Stimulated activated CD4-positive, alpha-beta T cell treated with anti-CD3 and anti-CD28 coated beads, Interleukin-12 subunit alpha, Interleukin-12 subunit beta, amount 100 ng/mL, for 48 hours (primary cell): ENCODE measurements at regions not wholly inside any gene's neighbourhood (a gene's known extent, or its start where the extent isn't known, plus 50 kb on each side); places are given as distances from the start of the nearest gene placed in this dataset.

Experiments used
- DNase-seq, 3 donors: peaks; one replicate each; pipeline ENCODE4 v3.0.0-alpha.2; 2020; ENCODE audit warnings: low read depth in 2 of 3, low spot score in 1 of 3

DNA sequence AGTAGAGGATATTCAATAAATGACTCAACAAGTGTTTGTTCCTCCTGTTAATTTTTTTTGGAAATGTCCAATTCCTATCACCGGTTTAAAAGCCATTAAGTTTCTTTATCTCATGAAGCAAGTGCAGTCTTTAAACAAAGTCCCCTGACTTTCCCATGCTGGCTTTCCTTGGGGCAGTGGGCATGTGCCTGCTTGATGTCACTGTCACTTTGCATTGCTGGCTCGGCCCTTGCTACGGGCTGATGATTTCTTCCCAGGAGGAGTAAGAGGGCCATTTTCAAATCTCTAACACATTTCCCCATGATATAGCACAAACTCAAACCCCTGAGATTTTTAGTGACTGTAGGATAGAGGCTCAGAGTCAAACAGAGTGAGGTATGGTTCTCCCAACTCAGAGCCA is 275.8 kb upstream of the TENM3 start:
- no peak for DNase-seq

DNA sequence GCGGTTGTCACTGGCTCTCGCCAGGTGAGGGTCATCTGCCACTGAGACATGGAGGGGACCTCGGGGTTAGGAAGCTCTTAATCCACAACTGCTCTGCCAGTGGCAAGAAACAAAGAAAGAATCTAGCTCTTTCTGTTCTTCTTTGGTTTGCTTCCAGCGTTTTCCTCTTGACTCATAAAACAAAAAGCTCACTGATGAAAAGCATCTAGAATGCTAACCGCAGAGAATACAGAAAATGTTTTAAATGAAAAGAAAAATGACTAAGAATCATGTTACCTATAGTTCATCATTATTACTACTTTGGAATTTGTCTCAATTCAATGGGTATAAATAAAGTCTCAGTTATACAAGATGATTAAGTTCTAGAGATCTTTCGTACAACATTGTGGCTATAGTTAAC is 274.8 kb upstream of the TENM3 start:
- no peak for DNase-seq

DNA sequence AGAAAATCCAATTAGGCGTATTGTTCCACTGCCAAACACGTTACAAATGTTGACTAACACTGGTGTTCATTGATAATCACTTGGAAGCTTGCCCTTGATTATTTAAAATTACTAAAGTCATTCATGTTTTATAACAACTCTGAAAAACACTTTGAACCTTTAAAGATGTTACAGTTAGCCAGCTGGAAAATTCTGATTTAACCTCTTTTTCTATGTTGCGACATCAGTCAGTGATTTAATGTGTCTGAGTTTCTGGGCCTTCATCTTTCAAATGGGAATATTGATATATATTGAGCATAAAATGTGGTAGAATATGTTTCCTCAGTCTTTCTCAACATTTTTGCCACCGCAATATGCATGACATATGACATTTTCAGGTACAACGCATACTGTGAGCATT is 274.1 kb upstream of the TENM3 start:
- no peak for DNase-seq

DNA sequence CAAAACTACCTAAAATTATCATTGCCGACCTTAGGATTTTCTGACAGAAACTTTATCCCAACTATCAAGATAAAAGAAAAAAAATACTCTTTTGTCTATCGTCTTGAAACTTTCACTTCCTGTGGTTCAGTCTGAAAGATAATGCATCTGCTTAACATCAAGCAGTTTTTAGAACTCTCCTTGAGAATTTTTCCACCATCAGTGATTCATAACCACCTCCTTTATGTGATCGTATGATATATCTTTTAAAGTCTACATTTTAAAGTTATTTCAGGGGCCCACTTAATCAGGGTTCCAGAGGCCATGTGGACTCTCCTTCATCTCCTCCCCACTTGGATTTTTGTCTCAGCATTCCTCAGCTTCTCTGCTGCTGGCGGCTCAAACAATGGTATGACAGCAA is 272.8 kb upstream of the TENM3 start:
- DNase-seq = no peak

DNA sequence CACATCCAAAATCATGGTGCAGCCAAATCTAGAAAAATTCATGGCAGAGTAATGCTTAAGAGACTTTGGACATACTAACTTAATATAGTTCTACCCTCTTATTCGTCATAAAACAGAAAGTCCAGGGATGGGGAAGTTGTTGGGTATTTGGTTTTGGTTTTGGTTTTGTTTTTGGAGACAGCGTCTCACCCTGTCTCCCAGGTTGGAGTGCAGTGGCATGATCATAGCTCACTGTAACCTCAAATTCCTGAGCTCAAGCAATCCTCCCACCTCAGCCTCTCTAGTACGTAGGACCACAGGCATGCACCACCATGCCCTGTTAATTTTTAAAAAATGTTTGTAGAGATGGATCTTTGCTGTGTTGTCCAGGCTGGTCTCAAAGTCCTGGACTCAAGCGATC is 271.8 kb upstream of the TENM3 start:
- no peak for DNase-seq

DNA sequence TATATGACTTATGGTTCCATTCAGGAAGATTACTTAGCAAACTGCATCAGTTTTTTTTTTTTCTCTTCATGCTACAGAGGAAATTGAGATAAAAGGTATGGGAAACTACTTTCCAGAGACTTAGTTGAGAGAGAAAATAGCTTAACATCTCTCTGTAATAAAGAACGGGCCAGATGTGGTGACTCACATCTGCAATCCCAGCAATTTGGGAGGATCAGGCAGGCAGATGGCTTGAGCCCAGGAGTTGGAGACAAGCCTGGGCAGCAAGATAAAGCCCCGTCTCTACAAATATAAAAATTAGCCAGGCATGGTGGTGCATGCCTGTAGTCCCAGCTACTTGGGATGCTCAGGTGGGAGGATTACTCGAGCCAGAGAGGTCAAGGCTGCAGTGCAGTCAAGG is 271.2 kb upstream of the TENM3 start:
- DNase-seq = no peak

DNA sequence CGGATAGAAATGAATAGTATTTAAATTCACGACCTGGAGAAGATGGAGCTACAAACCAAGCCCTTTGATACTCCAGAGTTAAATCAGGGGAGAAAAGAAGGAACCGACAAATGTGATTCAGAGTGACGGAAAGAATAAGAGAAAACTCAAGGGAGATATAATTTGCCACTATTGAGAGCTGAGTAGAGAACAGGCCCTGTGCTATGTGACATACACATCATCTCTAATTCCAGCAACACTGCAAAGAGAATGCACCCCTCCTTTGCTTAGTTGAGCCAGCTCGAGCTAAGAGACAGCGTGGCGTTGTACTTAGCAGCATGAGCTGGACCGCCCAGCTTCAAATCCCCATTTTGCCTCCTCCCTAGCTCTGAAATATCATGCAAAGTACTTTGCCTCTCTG is 266.4 kb upstream of the TENM3 start:
- no peak for DNase-seq

DNA sequence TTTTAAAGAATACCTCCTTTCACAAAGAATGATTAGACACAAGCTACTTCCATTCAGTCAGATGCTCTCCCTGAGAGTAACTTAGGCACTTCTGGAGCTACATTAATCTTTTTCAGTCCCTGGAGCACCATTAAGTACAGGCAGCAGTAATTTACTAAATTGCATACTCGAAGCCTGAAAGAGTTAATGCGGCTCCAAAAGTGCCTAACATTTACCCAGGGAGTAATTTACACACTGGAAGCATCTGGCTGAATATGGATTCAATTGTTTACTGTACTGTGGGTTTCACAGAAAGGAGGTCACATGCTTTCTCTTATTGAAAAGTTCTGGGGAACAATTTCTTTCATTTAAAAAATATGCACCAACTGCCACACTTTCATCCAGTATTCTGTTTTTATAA is 260.8 kb upstream of the TENM3 start:
- DNase-seq = no peak

DNA sequence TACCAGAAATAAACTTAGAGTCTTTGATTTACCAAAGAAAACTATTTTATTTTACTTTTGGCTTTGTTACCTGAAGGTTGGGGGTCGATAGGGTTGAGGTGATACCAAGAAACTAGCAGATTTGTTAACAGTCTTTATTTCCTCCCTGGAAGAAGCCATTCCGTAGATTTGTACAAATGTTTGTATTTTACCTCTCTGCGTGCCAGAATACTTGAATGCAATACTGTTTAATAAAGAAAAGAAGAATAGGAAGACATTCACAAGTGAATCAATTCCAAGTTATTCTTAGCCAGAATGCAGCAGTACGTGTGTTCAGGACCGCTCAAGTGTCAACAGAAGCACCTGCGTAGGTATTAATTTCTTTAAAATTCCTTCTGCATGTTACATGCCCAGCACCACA is 260.3 kb upstream of the TENM3 start:
- DNase-seq = no peak

DNA sequence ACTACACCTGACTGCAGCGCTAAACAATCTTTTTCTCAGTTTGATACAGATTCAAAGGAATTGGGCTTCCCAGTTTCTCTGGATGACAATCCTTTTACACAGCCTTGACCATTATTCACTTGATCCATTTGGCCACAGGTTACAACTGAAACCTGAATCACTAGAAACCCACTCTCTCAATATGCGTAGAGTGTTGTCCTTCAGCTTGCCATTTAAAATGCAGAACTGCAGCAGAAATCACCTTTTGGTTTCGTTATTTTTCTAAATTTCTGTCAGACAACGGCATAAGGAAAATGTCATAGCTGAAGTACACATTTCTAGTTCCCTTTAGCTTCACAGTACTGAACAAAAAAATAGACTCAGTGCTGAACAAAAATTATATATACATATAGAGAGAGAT is 255.8 kb upstream of the TENM3 start:
- DNase-seq = no peak

DNA sequence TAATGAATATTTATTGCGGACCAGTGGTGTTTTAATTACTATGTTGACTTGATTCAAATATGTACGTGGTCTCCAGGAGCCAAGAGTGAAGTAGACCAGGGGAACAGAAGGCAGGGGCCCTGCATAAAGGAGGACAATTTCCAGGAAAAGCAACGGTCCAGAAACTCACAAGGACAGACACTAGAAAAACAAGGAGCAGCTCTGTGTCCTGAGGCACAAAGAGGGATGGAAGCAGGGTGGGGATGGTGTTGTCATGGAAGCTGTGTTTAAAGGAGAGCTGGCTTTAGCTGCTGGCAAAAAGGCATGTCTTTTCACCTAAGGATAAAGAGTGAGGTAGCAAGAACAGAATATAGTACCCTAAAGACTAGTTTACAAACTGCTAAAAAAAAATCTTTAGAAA is 254.1 kb upstream of the TENM3 start:
- DNase-seq = no peak

DNA sequence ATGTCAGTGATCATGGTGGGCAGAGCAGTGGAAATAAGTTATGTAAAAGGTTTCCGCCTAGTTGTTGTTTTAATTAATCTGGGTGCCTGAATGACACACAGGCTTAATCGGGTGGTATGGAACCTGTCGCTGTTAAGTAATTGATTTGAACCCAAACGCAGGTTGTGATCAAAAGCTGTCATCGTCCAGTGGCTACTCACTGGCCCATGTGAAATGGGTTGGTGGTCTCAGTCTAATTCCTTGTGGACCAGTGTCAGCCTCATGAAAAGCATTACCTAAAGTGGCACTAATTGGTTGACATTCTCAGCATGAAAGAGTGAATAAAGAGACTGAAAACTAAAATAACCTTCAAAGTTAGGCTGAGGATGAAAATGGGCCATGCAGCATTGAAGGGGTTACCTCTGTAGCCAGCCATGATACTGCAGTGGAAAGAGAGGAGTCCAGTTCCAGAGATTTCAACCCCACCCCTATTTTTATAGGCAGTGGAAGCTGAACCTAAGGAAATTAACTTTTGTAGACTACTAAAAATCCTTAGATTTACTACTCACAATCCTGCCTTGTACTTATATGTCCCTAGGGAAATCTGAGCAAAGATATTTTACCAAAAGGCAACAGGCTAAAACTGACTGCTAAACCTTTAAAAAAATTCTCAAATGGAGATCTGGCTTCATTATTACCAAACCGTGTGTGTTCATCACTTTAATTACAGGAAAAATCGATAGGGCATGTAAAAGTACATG is 251.7 kb upstream of the TENM3 start:
- DNase-seq = no peak

DNA sequence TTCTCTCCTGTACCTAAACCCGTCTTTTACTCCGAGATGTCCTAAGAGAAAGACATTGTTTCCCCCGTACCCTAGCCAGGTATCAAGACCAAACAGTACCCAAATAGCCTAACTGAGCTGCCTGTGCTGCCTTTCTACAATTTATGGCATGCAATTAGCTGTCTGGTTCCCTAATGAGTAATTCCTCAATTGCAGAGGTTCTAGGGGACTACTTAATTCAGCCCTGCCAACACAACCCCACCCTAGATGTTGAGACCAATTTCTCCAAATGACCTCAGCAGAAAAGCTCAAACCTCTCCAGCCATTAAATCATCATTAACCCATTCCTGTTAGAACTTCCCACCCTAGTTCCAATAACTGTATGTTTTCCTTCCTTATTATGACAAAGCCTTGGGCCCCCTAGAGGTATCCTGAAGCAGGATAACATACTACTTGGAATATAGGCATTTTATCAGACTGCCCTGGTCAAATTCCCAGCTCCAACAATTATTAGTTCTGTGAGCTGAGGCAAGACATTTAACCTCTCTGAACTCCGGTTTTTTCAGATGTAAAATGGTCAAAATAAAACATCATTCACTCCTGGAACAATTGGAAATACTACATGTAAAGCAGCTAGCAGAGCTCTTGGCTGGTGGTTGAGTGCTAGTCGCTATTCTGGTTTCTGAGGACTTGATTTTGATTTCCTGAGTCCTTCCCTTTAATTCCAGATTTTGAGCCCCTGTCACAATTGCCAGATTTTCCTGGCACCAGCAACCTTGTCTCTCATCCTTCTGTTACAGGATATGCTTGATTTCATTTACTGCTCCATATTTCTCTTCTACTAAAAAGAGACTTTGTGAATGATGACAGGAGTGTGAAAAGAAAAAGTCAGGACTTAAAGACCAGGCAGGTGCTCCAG is 244.6 kb upstream of the TENM3 start:
- DNase-seq = no peak

DNA sequence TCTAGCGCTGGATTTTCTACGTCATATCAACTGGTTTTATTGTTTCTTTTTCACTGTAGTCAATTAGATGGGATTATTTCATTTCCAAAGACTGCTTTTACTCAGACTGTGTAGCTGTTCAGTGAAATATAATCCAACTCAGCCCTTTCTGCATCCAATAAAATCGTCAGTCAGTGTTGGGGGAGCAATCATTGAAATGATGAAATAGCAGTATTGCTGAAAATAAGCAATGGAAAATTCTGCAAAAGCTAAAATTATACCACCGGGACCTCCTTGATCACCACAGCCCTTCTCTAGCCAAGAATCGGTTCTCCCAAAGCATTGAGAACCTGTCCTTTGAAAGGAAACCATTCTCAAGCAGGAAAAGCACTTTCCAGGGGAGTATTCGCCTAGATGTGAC is 243.1 kb upstream of the TENM3 start:
- no peak for DNase-seq

DNA sequence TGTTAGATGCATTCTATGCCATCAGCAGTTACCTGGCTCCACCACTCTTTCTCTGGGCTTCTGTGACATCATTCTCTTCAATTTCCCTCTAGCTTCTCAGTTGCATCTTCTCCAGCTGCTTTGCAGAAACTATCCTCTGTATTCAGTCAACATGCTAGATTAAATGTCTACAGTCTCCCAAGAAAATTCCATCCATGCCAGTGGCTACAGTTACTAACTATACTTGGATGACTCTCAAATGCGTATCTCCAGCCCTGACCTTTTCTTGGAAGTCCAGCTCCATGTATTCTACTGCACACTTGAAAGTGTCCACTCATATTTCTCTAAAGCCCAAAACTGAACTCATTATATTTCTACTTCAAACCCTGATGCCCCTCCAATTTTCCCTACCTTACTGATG is 232.3 kb upstream of the TENM3 start:
- DNase-seq = no peak

DNA sequence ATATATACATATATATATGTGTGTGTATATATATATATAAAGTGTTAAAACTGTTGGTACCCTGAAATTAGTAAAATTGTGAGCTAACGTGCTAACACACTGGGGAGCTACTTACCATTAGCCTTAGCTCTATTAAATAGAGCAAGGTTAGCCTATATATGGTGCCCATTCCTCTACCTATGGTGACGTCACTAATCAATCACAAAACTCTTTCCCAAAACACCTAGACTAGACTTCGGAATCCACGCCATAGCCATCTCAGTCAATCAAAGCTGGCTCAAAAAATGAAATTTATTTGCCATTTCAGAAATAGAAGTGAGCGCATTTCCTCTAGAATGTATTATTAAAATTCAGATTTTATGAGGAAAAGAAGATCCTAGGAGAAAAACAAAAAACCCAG is 229.0 kb upstream of the TENM3 start:
- DNase-seq = no peak

DNA sequence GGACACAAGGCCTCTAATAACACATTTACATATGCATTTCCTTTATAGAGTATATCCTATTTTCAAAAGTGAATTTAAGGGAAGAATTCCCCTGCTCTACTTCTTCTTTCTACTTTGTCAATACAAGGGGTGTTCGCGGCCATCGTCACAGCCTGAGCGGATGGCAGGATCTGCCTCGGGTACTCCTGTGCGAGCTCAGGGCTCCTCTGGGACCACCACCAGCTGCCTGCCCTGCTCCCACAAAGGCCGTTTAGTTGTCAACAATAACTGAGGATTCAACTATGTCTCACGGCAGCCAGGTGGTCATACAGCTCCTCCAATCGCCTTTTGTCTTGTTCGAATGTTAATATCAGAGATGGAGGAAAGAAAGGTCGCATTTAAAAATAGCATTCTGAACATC is 228.2 kb upstream of the TENM3 start:
- DNase-seq = no peak

DNA sequence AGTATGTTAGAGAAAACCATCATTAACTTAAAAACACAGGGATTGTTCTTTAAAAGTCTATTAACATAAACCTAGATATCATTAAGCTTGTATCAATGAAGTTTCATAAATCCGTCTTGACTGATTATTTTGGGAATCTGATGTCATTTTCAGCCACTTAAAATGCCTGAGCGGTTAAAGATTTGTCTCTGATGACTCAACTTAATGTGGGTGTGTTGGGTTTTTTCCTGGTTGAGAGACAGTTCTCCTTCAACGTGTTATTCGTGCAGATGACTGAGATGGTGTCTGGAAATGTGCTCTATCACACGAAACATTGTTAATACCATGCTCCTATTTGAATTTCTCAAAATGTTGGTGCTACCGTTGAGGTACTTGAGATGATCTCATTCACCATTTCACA is 227.3 kb upstream of the TENM3 start:
- no peak for DNase-seq

DNA sequence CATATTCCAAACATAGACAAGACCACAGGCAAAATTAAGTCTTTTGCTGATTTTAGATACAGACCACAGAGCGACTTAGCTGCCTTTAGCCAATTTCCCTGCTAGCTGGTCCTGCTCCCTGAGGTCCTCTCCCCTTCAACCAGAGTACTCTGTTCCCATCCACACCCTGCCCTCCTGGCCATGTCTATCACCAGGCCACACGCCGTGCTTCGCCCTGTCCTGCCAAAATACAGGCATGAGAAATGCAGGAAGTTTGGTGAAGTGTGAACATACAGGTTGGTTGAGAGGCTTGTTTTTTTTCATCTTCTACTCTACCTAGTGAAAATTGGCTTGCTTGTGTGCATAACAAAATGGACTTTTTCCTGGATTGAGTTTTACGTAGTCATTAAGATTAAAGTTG is 226.2 kb upstream of the TENM3 start:
- no peak for DNase-seq

DNA sequence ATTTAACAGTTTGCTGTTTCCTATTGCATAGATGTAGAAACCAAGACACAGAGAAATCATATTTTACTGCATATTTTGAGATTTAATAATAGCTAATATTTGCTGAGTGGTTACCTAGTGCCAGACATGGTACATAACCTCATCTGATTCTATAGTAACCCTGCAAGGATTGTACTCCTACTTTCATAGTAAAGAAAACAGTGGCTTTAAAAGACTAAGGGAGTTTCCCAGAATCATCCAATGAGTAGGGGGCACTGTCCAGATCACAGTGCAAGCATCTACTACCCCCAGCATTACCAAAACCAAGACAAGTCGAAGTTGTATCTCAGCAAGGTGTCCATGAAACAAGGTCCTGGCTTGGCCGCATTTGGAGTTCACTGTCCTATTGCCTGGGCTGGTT is 224.5 kb upstream of the TENM3 start:
- DNase-seq = no peak

DNA sequence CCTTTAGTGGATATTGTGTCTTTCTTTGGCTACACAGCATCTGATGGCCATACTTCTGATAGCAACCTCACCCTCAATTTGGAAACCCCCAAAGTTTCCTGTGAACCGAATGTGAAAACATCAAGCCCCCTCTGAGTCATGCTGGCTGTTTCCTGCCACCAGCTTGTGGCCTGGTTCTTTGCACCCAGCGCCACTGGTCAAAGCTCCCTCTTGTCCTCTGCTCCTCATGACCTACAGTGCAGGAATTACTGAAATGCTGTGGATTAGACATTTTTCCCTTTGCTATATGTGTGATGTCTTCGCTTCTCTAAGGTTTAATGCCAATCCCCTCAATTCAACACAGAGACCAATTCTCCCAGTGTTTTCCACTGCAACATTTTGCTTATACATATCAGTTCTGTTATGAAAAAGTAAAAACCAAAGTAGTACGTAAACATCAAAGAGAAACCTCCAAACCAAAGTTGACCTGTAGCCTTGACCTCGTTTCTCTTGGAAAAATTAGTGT is 224.0 kb upstream of the TENM3 start:
- no peak for DNase-seq

DNA sequence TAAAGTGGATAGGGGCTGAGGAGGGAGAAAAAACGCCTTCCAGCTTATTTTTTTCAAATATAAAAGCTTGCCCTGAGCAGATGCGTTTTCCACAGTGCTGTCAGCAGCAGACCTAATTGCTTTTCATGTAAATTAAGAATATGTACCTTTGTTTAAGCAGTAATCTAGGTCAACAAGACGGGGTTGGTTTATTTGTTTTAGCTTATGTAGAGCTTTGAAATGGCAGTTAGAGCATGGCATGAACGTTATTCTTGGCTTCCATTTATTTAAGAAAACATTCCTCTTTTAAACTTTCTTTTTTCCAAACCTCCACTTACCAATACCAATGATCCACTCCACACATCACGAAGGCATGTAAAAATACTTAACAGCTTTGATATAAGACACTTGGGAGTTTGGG is 220.3 kb upstream of the TENM3 start:
- no peak for DNase-seq

DNA sequence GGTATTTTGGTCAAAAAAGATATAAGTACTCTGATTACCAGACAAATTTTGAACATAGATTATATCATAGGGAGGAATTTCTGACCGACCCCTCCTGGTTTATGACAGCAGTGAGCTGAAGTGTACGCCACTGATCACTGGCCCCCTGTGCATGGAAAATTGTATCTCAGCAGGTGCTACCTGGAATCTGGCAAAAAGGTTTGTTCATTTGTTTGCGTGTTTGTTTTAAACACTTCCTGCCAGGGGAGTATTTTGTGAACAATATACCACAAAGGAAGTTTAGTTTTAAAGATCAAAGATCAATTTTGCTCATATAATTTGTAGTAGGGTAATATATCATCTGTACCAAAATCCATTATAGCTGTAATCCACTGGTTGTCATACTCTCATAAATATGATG is 219.7 kb upstream of the TENM3 start:
- DNase-seq = no peak
